A204.1 (cell line): ENCODE measurements at regions not wholly inside any gene's neighbourhood (a gene's known extent, or its start where the extent isn't known, plus 50 kb on each side); places are given as distances from the start of the nearest gene placed in this dataset.

ENCODE experiments used
- FAIRE-seq: peaks from 2 replicates; lab custom pipeline; 2012; peaks lifted over from hg19 to GRCh38; lab: Jason Lieb, UNC

- FAIRE-seq, result no peak
Observed at GRCh38 chr4:17098996-17099395, 200.6 kb upstream of the LDB2 start.

GRCh38 chr4:17098401-17098800 is 200.0 kb upstream of the LDB2 start:
- no peak for FAIRE-seq

GRCh38 chr4:17097362-17097761 is 198.9 kb upstream of the LDB2 start:
- FAIRE-seq, result no peak

GRCh38 chr4:17096692-17097091 is 198.2 kb upstream of the LDB2 start:
- no peak for FAIRE-seq

- FAIRE-seq, result no peak
Observed at GRCh38 chr4:17095771-17096170, 197.3 kb upstream of the LDB2 start.

GRCh38 chr4:17094876-17095210 is 196.4 kb upstream of the LDB2 start:
- no peak for FAIRE-seq

GRCh38 chr4:17094159-17094875 is 195.9 kb upstream of the LDB2 start:
- FAIRE-seq, result no peak

GRCh38 chr4:17093481-17093880 is 195.0 kb upstream of the LDB2 start:
- FAIRE-seq, result no peak

GRCh38 chr4:17092736-17093437 is 194.4 kb upstream of the LDB2 start:
- no peak for FAIRE-seq

- FAIRE-seq, result no peak
Observed at GRCh38 chr4:17091104-17091503, 192.7 kb upstream of the LDB2 start.

GRCh38 chr4:17090063-17090462 is 191.6 kb upstream of the LDB2 start:
- no peak for FAIRE-seq

GRCh38 chr4:17085416-17085815 is 187.0 kb upstream of the LDB2 start:
- no peak for FAIRE-seq

GRCh38 chr4:17082186-17082585 is 183.7 kb upstream of the LDB2 start:
- no peak for FAIRE-seq

- FAIRE-seq, result no peak
Observed at GRCh38 chr4:17081179-17081578, 182.7 kb upstream of the LDB2 start.

GRCh38 chr4:17077105-17077504 is 178.7 kb upstream of the LDB2 start:
- no peak for FAIRE-seq

- FAIRE-seq, result no peak
Observed at GRCh38 chr4:17072483-17072882, 174.0 kb upstream of the LDB2 start.

GRCh38 chr4:17068891-17069290 is 170.4 kb upstream of the LDB2 start:
- FAIRE-seq, result no peak

GRCh38 chr4:17068392-17068791 is 169.9 kb upstream of the LDB2 start:
- FAIRE-seq, result no peak

GRCh38 chr4:17066972-17067371 is 168.5 kb upstream of the LDB2 start:
- no peak for FAIRE-seq

- FAIRE-seq, result no peak
Observed at GRCh38 chr4:17066236-17066635, 167.8 kb upstream of the LDB2 start.

- FAIRE-seq, result no peak
Observed at GRCh38 chr4:17065821-17066220, 167.4 kb upstream of the LDB2 start.

GRCh38 chr4:17064959-17065358 is 166.5 kb upstream of the LDB2 start:
- no peak for FAIRE-seq

- no peak for FAIRE-seq
Observed at GRCh38 chr4:17063888-17064287, 165.4 kb upstream of the LDB2 start.

GRCh38 chr4:17060230-17060629 is 161.8 kb upstream of the LDB2 start:
- no peak for FAIRE-seq
